ENCODE measurements at regions not wholly inside any gene's neighbourhood (a gene's known extent, or its start where the extent isn't known, plus 50 kb on each side); places are given as distances from the start of the nearest gene placed in this dataset.
"Not testable (repeated sequence)": the region's sequence is repeated elsewhere in the genome, so short reads cannot be mapped to it uniquely, and the experiment has no call there.

DNA sequence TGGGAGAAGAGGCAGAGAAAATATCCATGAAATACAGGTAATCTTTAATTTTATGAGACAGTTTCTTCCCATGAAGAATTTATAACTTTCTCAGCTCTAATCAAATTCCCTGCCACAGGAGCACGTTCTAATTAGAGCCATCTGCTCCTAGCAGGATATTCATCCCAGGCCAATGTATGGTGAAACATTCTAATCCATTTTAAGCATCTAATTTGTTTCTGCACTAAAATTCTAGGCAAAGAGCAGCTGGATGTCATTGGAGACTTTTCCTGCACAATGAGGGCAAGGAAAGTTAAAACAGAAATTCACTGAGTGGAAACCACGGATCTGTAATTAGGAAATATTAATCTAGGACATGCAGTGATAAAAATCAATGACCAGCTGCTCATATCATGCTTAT lies 107.7 kb upstream of the ZFP42 start:
- no peak overlapping the region for H3K9ac ChIP-seq (ENCODE audit: low read depth in 1 of 2, low read length in 2 of 2)

DNA sequence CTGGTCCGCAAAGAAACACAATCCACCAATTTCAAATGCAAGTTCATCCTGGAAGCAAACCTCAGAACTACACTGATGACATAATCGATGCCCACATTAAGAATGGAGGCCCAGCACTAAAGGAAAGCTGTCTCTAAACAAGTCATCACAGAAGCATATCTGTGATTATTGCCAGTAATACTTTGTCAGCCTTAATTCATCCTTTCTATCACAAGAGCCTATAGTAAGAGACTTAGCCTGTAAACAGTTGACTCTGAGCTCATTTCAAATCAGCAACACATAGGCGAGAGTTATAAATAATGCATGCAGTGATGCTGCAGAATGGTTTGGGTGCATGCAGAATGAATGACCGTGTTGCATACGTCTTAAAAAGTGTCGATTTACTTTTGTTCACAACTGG lies 105.9 kb upstream of the ZFP42 start:
- Histone ChIP-seq H3K27ac (ENCODE audit: low read depth, low read length) (no peak overlapping the region), H3K4me3 (ENCODE audit: low read depth in 1 of 2, low read length in 2 of 2) (no peak overlapping the region), H3K36me3 (ENCODE audit: control insufficient read depth in 1 of 2, insufficient read depth in 2 of 2, low read length in 2 of 2) (no peaks in the 10 kb centered on the region), H3K9ac (ENCODE audit: low read depth in 1 of 2, low read length in 2 of 2) (no peak overlapping the region), H3K4me1 (ENCODE audit: control insufficient read depth in 1 of 2, insufficient read depth in 2 of 2, low read length in 2 of 2) (no peaks in the 10 kb centered on the region), H3K9me3 (ENCODE audit: control insufficient read depth in 1 of 2, low read length in 2 of 2) (no peaks in the 10 kb centered on the region), H3K27me3 (ENCODE audit: control insufficient read depth in 1 of 2, insufficient read depth in 2 of 2, low read length in 2 of 2) (no peaks in the 10 kb centered on the region)

More for the DNA sequence above, 107.7 kb upstream of the ZFP42 start:
- H3K27me3 ChIP-seq (ENCODE audit: control insufficient read depth in 1 of 2, insufficient read depth in 2 of 2, low read length in 2 of 2), result no peaks in the 10 kb centered on the region
- H3K27ac ChIP-seq (ENCODE audit: low read depth, low read length), result no peak overlapping the region
- no peaks in the 10 kb centered on the region for H3K9me3 ChIP-seq (ENCODE audit: control insufficient read depth in 1 of 2, low read length in 2 of 2)
- no peaks in the 10 kb centered on the region for H3K36me3 ChIP-seq (ENCODE audit: control insufficient read depth in 1 of 2, insufficient read depth in 2 of 2, low read length in 2 of 2)
- no peak overlapping the region for H3K4me3 ChIP-seq (ENCODE audit: low read depth in 1 of 2, low read length in 2 of 2)
- H3K4me1 ChIP-seq (ENCODE audit: control insufficient read depth in 1 of 2, insufficient read depth in 2 of 2, low read length in 2 of 2), result no peaks in the 10 kb centered on the region

DNA sequence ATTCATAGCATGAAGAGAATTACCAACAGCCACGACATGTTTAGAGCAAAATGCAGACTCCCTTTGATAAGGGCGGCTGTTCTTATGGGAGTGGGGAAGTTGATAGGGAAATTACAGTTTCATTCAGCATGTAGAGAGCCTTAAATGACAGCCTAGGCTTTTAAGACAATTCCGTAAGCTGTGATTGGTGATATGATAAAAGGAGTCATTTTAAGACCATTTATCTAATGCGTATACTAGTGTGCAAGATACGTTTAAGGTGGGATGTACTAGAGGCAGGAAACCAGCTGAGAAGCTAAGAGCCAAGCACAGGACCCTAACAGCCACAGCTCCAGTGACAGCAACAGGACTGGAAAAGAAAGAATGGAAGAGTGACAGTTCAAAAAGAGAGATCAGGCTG lies 102.2 kb upstream of the ZFP42 start:
- Histone ChIP-seq H3K4me1 (ENCODE audit: control insufficient read depth in 1 of 2, insufficient read depth in 2 of 2, low read length in 2 of 2) (no peaks in the 10 kb centered on the region), H3K27ac (ENCODE audit: low read depth, low read length) (no peak overlapping the region), H3K9me3 (ENCODE audit: control insufficient read depth in 1 of 2, low read length in 2 of 2) (no peaks in the 10 kb centered on the region), H3K4me3 (ENCODE audit: low read depth in 1 of 2, low read length in 2 of 2) (no peak overlapping the region), H3K27me3 (ENCODE audit: control insufficient read depth in 1 of 2, insufficient read depth in 2 of 2, low read length in 2 of 2) (no peaks in the 10 kb centered on the region), H3K9ac (ENCODE audit: low read depth in 1 of 2, low read length in 2 of 2) (no peak overlapping the region), H3K36me3 (ENCODE audit: control insufficient read depth in 1 of 2, insufficient read depth in 2 of 2, low read length in 2 of 2) (no peaks in the 10 kb centered on the region)

DNA sequence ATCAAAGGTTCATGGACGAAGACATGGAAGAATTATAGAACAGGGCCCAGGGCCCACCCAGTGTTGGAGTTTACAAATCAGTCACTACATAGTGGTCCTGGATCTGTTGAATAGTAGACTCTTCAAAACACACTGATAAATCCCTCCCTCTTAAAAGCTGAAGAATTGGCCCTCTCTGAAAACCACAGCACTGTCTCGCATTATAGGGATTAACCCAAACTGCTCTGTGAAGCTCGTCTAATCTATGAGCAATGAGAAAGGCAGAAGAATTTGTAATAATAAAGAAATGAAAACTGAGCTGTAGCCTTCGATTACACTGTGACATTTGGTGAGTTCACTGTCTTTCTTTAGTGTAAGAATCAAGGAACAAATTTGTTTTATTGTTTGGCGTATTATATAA lies 92.5 kb upstream of the ZFP42 start:
- Histone ChIP-seq H3K9ac (ENCODE audit: low read depth in 1 of 2, low read length in 2 of 2) (no peak overlapping the region), H3K9me3 (ENCODE audit: control insufficient read depth in 1 of 2, low read length in 2 of 2) (peaks cover 0 to 2% of the 10 kb centered on the region in 2 donors), H3K36me3 (ENCODE audit: control insufficient read depth in 1 of 2, insufficient read depth in 2 of 2, low read length in 2 of 2) (no peaks in the 10 kb centered on the region), H3K27me3 (ENCODE audit: control insufficient read depth in 1 of 2, insufficient read depth in 2 of 2, low read length in 2 of 2) (no peaks in the 10 kb centered on the region), H3K4me3 (ENCODE audit: low read depth in 1 of 2, low read length in 2 of 2) (no peak overlapping the region), H3K4me1 (ENCODE audit: control insufficient read depth in 1 of 2, insufficient read depth in 2 of 2, low read length in 2 of 2) (no peaks in the 10 kb centered on the region), H3K27ac (ENCODE audit: low read depth, low read length) (no peak overlapping the region)

DNA sequence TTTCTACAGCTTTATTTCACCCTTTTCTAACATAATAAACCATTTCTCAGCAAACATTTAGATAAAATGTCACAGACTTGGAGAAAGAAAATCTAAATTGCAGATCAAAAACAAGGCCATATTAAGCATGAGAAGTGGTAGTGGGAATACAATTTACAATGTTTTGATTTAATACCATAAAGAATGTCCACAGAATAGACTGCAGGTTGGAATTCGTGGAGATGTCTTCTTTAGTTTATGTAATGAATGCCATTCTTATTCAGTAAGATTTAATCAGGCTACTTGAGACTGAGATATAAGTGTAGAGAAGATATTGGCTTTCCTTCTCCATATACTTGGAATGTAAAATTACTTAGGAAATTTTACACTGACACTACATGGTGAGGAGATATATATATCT lies 91.9 kb upstream of the ZFP42 start:
- H3K4me1 ChIP-seq (ENCODE audit: control insufficient read depth in 1 of 2, insufficient read depth in 2 of 2, low read length in 2 of 2), result no peaks in the 10 kb centered on the region
- no peaks in the 10 kb centered on the region for H3K36me3 ChIP-seq (ENCODE audit: control insufficient read depth in 1 of 2, insufficient read depth in 2 of 2, low read length in 2 of 2)
- no peaks in the 10 kb centered on the region for H3K27me3 ChIP-seq (ENCODE audit: control insufficient read depth in 1 of 2, insufficient read depth in 2 of 2, low read length in 2 of 2)
- H3K27ac ChIP-seq (ENCODE audit: low read depth, low read length), result no peak overlapping the region
- no peak overlapping the region for H3K4me3 ChIP-seq (ENCODE audit: low read depth in 1 of 2, low read length in 2 of 2)
- H3K9ac ChIP-seq (ENCODE audit: low read depth in 1 of 2, low read length in 2 of 2), result no peak overlapping the region
- peaks cover 0 to 2% of the 10 kb centered on the region in 2 donors for H3K9me3 ChIP-seq (ENCODE audit: control insufficient read depth in 1 of 2, low read length in 2 of 2)

DNA sequence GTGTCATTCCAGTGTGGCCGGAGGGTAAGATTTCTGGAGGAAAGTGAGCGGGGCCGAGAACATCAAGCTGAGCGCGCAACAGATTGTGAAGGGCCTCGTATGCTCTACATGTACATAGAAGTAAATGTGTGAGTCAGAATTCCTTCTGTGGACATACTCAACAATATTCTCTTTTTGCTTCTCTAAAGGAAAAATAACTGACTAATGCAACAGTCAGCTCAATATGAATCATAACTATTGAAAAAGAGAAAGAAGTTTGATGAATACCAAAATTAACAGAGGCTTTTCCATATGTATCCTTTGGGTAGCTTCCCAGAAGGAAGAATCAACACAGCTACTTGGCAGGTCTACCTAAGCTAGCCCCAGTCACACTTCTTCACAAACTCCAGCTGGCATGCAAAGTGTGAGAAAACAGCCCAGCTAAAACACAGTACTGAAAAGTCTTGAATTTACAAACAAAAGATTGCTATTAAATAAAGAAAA lies 87.5 kb upstream of the ZFP42 start:
- no peaks in the 10 kb centered on the region for H3K9me3 ChIP-seq (ENCODE audit: control insufficient read depth in 1 of 2, low read length in 2 of 2)
- no peak overlapping the region for H3K4me3 ChIP-seq (ENCODE audit: low read depth in 1 of 2, low read length in 2 of 2)
- no peaks in the 10 kb centered on the region for H3K27me3 ChIP-seq (ENCODE audit: control insufficient read depth in 1 of 2, insufficient read depth in 2 of 2, low read length in 2 of 2)
- H3K4me1 ChIP-seq (ENCODE audit: control insufficient read depth in 1 of 2, insufficient read depth in 2 of 2, low read length in 2 of 2), result no peaks in the 10 kb centered on the region
- no peak overlapping the region for H3K27ac ChIP-seq (ENCODE audit: low read depth, low read length)
- no peaks in the 10 kb centered on the region for H3K36me3 ChIP-seq (ENCODE audit: control insufficient read depth in 1 of 2, insufficient read depth in 2 of 2, low read length in 2 of 2)
- H3K9ac ChIP-seq (ENCODE audit: low read depth in 1 of 2, low read length in 2 of 2), result no peak overlapping the region

DNA sequence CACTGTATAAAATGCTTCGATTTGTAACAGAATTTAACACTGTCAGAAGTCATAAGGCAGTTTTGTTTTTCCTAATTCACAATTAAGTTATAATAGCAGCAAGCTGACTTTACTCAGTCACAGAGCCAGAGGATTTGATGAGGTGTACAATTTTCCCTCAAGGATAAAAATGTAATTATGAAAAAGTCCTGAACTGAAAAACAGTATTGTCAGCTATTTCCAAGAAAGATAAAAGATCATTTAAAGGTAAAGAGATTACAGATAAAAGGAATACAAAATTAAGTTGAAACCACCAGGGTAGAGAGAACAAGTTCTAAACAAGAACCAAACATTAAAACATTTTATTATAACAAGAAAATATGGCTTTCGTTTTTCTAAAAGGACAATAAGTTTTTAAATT lies 86.8 kb upstream of the ZFP42 start:
- Histone ChIP-seq H3K27me3 (ENCODE audit: control insufficient read depth in 1 of 2, insufficient read depth in 2 of 2, low read length in 2 of 2) (no peaks in the 10 kb centered on the region), H3K36me3 (ENCODE audit: control insufficient read depth in 1 of 2, insufficient read depth in 2 of 2, low read length in 2 of 2) (no peaks in the 10 kb centered on the region), H3K4me1 (ENCODE audit: control insufficient read depth in 1 of 2, insufficient read depth in 2 of 2, low read length in 2 of 2) (no peaks in the 10 kb centered on the region), H3K9ac (ENCODE audit: low read depth in 1 of 2, low read length in 2 of 2) (no peak overlapping the region), H3K9me3 (ENCODE audit: control insufficient read depth in 1 of 2, low read length in 2 of 2) (no peaks in the 10 kb centered on the region), H3K4me3 (ENCODE audit: low read depth in 1 of 2, low read length in 2 of 2) (no peak overlapping the region), H3K27ac (ENCODE audit: low read depth, low read length) (no peak overlapping the region)

DNA sequence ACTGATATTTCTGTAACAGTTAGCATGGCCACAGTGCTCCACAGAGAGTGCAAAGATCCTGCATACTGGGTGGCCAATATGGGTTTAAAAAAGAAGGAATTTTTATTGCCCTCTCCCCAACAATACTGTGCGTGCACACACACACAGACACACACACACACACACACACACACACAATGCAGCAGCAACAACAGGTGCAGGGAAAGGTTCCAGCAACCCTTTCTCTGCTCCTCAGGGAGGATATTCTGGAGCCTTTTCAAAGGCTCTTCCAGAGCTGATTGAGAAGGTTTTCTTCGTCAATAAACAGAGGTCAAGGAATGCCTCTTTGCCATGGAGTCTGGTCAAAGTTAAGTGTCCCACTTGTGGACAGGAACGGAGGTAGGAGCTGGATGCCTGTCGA lies 84.8 kb upstream of the ZFP42 start:
- Histone ChIP-seq H3K36me3 (ENCODE audit: control insufficient read depth in 1 of 2, insufficient read depth in 2 of 2, low read length in 2 of 2) (no peaks in the 10 kb centered on the region), H3K4me3 (ENCODE audit: low read depth in 1 of 2, low read length in 2 of 2) (no peak overlapping the region), H3K27ac (ENCODE audit: low read depth, low read length) (no peak overlapping the region), H3K27me3 (ENCODE audit: control insufficient read depth in 1 of 2, insufficient read depth in 2 of 2, low read length in 2 of 2) (no peaks in the 10 kb centered on the region), H3K4me1 (ENCODE audit: control insufficient read depth in 1 of 2, insufficient read depth in 2 of 2, low read length in 2 of 2) (no peaks in the 10 kb centered on the region), H3K9ac (ENCODE audit: low read depth in 1 of 2, low read length in 2 of 2) (no peak overlapping the region), H3K9me3 (ENCODE audit: control insufficient read depth in 1 of 2, low read length in 2 of 2) (no peaks in the 10 kb centered on the region)

DNA sequence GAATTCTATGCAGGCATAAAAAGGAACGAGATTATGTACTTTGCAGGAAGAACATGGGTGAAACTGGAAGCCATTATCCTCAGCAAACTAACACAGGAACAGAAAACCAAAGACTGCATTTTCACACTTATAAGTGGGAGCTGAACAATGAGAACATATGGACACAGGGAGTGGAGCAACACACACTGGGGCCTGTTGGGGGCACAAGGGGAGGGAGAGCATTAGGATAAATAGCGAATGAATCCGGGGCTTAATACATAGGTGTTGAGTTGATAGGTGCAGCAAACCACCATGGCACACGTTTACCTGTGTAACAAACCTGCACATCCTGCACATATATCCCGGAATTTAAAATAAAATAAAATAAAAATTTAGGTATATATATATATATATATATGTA lies 80.2 kb upstream of the ZFP42 start:
- not testable (repeated sequence) for H3K4me1 ChIP-seq (ENCODE audit: control insufficient read depth in 1 of 2, insufficient read depth in 2 of 2, low read length in 2 of 2); H3K9ac ChIP-seq (ENCODE audit: low read depth in 1 of 2, low read length in 2 of 2); H3K4me3 ChIP-seq (ENCODE audit: low read depth in 1 of 2, low read length in 2 of 2); H3K27ac ChIP-seq (ENCODE audit: low read depth, low read length); H3K27me3 ChIP-seq (ENCODE audit: control insufficient read depth in 1 of 2, insufficient read depth in 2 of 2, low read length in 2 of 2); H3K9me3 ChIP-seq (ENCODE audit: control insufficient read depth in 1 of 2, low read length in 2 of 2); H3K36me3 ChIP-seq (ENCODE audit: control insufficient read depth in 1 of 2, insufficient read depth in 2 of 2, low read length in 2 of 2)

DNA sequence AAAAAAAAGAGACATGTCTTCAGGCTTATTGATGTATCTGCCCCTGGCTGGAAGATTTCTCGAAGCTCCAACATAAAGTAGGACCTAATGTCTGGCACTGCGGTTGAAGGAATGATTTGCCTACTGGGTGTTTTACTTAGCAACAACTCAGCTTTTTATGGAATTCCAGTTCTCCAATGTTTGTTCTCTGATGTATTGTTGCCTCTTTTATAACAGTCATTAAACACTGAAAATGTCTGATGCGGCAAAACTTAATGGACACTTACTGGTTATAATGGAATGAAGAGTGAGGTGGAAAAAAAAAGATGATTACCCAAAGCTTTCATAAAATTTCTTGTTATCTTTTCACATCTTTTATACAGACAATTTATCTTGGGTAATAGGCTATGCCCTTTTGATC lies 75.6 kb upstream of the ZFP42 start:
- no peak overlapping the region for H3K4me3 ChIP-seq (ENCODE audit: low read depth in 1 of 2, low read length in 2 of 2)
- no peak overlapping the region for H3K27ac ChIP-seq (ENCODE audit: low read depth, low read length)
- no peaks in the 10 kb centered on the region for H3K4me1 ChIP-seq (ENCODE audit: control insufficient read depth in 1 of 2, insufficient read depth in 2 of 2, low read length in 2 of 2)
- H3K36me3 ChIP-seq (ENCODE audit: control insufficient read depth in 1 of 2, insufficient read depth in 2 of 2, low read length in 2 of 2), result no peaks in the 10 kb centered on the region
- no peak overlapping the region for H3K9ac ChIP-seq (ENCODE audit: low read depth in 1 of 2, low read length in 2 of 2)
- no peaks in the 10 kb centered on the region for H3K27me3 ChIP-seq (ENCODE audit: control insufficient read depth in 1 of 2, insufficient read depth in 2 of 2, low read length in 2 of 2)
- peaks cover 3 to 5% of the 10 kb centered on the region in 2 donors for H3K9me3 ChIP-seq (ENCODE audit: control insufficient read depth in 1 of 2, low read length in 2 of 2)

DNA sequence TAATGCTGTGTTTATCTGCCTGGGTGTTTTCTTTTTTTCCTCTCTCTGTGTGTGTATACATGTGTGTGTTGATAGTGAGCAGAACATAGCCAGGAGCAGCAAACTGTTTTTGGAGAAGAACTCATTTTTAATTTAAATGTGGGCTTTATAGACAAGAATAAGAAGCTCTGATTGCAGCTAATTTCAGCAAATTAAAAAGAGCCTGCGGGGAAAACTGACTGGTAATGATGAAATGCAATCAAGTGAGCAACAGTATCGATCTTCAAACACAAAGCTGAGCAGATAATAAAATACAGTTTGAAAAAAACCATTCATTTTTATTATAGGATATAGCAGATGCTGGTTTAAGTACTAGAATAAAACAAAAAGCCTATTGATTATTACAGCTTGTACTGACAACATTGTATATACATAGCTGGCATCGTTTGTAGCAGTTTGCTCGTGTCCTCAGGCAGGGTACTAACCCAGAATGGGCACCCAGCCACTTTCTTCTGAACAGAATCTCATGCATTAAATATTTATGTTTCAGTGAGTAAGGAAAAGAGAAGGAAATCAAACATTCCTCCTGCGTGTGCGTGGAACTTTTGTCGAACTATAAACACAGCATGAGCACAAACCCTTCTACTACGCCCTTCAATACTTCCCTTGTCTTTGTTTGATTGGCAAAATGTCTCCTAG lies 73.5 kb upstream of the ZFP42 start:
- Histone ChIP-seq H3K4me3 (ENCODE audit: low read depth in 1 of 2, low read length in 2 of 2) (no peak overlapping the region), H3K36me3 (ENCODE audit: control insufficient read depth in 1 of 2, insufficient read depth in 2 of 2, low read length in 2 of 2) (no peaks in the 10 kb centered on the region), H3K4me1 (ENCODE audit: control insufficient read depth in 1 of 2, insufficient read depth in 2 of 2, low read length in 2 of 2) (no peaks in the 10 kb centered on the region), H3K27me3 (ENCODE audit: control insufficient read depth in 1 of 2, insufficient read depth in 2 of 2, low read length in 2 of 2) (no peaks in the 10 kb centered on the region), H3K9me3 (ENCODE audit: control insufficient read depth in 1 of 2, low read length in 2 of 2) (peaks cover 3 to 5% of the 10 kb centered on the region in 2 donors), H3K27ac (ENCODE audit: low read depth, low read length) (no peak overlapping the region), H3K9ac (ENCODE audit: low read depth in 1 of 2, low read length in 2 of 2) (no peak overlapping the region)

Data from duodenal mucosa (tissue), 2 donors.